H54 (cell line): ENCODE measurements at regions not wholly inside any gene's neighbourhood (a gene's known extent, or its start where the extent isn't known, plus 50 kb on each side); places are given as distances from the start of the nearest gene placed in this dataset.

ENCODE experiments used
- DNase-seq: peaks from one replicate; pipeline ENCODE4 v3.0.0; 2011; ENCODE audit warnings: low spot score, mixed read lengths; ENCODE audit not compliant: insufficient read length
- FAIRE-seq: peaks from 3 replicates; lab custom pipeline; 2011; peaks lifted over from hg19 to GRCh38; lab: Jason Lieb, UNC
- POLR2A ChIP-seq: IDR thresholded peaks from 2 replicates; pipeline ENCODE4 v1.6.1; 2011; ENCODE audit warnings: low read depth, mild to moderate bottlenecking, low read length

DNA sequence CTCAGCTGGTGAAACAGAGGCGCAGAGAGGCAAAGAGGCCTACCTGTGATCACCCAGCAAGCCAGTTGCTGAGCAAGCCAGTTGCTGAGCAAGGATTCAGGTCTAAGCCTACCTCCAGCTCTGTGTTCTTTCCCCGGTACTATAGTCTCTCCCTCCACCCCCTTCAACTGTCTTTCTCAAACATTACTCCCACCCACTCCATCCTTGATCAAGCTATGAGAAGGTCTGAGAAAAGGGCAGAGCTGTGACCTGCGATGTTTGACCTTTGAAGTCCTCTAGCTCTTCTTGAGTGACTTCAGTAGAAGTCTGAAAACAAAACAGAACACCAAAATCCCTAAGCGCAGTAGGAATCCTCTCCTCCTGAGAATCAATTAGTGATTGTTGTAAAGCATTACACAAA lies 665.2 kb upstream of the ID2 start:
- FAIRE-seq (no peak), DNase-seq (no peak)
- TF ChIP-seq POLR2A = no peak

DNA sequence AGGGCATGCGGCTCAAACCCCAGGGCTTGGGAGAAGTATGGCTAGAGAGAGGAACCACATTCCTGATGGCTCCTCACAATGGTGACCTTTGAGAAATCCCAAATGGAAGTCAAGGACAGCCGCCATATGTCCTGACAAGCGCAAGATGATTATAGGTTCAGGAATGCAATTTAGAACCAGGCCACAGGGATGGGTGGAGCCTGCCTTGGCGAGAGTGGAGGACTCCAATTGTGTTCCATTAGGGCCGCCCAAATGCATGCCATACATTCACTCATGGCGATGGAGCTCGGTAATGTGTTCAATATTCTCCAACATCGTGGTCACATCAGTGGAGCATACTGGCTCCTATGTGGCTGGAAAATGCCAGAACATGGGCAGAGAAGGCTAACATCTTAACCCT lies 662.9 kb upstream of the ID2 start:
- no peak for TF ChIP-seq POLR2A
- FAIRE-seq (no peak), DNase-seq (no peak)

DNA sequence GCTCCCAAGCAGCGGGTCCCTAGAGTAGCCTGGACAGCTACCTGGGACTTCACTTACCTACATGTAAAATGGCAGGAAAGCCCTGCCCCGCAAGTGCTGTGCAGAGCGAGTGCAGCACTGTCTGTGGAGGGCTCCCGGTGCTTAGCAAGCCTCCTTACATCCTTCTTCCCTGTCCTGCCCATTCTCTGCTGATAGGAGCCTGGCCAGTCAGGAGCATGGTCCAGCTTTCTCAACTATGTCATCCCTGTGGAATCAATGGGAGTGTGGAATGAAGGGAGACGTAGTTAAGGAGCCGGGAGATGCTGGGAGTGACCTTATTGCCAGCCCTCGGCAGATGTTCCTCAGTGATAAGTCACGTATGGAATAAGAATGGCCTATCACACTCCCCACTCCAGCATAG lies 661.9 kb upstream of the ID2 start:
- DNase-seq = no peak
- no peak for TF ChIP-seq POLR2A
- FAIRE-seq = no peak

DNA sequence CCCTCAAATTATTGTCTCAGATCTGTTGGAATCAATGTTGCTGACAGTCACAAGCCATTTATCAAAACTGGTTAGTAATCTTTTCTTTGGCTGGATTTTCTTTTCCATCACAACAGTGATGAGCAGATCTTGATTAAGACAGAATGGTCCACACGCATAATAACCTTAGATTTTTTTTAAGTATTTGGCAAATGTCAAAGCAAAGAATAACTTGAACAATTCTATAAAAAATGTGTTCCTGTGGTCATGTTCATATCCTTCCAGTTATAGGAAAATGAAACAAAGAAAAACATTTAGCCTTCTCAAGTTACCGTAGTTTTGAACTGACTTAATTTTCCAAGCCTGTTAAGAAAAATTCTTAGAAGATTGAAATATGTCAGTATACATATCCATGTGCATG lies 659.9 kb upstream of the ID2 start:
- FAIRE-seq (no peak), DNase-seq (no peak)
- TF ChIP-seq POLR2A = no peak

DNA sequence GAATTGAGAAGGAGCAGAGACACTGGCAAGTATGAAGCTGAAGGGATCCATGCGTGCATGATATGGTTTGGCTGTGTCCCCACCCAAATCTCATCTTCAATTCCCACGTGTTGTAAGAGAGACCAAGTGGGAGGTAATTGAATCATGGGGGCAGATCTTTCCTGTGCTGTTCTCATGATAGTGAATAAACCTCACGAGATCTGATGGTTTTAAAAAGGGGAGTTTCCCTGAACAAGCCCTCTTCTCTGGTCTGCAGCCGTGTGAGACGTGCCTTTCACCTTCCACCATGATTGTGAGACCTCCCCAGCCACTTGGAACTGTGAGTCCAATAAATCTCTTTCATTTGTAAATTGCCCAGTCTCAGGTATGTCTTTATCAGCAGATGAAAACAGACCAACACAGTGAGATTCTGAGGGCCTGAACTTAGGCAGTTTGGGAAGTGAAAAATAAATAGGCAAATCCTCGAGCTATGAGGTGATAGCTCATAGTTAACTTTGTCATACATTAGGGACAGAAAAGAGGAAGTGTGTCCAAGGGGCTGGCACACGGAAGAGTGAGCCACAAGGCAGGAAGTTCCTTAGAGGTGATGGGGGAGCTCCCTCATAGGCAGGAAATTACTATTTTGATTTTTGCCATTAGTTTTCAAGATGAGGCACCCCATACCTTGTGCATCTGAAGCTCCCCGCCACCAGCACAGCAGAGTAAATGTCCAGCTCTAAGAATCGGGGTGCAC lies 658.8 kb upstream of the ID2 start:
- TF ChIP-seq POLR2A = no peak
- DNase-seq (no peak), FAIRE-seq (no peak)

DNA sequence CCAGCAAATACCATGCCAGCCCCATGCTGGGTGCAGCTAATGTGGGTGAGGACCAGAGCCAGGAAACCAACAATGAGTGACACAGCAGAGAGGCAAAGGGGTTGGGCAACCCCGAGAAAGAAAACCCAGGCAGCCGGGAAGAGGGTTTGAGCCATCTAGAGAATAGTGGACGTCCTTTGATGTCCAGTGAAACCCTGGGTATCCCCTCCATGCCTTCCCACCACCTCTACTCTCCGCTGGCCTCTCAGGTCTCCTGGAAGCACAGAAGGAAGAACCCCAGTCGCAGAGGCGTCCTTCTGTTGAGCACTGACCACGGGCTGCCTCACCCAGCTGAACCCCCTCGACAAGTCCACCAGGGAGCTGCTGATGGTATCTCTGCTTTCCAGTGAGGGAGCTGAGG lies 657.4 kb upstream of the ID2 start:
- no peak for FAIRE-seq
- no peak for TF ChIP-seq POLR2A

DNA sequence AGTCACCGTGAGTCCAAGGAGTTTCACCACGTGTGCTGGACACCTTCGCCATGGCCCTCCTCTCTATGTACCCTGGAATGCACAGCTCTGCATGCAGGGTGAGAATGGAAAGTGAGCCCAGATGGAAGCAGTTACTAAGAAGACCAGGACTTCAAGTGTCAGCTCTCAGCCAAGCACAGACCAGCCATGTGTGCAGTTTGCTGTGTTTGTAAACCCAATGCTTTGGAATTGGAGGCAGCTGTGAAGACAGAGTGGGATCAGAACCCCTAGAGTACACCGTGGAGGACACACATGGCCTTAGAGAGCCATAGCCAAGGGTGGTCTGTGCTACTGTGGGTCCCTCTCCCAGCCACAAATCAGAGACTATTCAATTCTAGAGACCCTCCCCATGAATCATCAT lies 655.5 kb upstream of the ID2 start:
- FAIRE-seq (no peak), DNase-seq (no peak)
- no peak for TF ChIP-seq POLR2A

More for the DNA sequence above, 657.4 kb upstream of the ID2 start:
- DNase-seq = no peak

DNA sequence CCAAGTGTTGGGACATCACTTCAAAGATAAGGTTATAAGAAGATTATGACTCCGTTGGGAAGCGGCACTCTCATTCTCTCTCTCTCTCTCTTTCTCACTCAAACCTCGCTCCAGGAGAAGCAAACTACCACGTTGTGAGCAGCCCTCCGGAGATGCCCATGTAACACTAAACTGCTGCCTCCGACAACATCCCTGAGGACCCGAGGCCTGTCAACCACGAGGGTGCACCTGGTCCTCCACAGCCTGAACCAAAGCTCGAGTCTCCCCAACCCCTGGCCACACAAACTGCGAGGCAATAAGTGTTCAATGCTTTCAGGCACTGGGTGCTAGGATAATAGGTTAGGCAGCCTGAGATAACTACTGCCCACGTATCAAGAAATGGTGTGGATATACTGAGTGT lies 654.5 kb upstream of the ID2 start:
- FAIRE-seq (no peak), DNase-seq (no peak)
- no peak for TF ChIP-seq POLR2A

DNA sequence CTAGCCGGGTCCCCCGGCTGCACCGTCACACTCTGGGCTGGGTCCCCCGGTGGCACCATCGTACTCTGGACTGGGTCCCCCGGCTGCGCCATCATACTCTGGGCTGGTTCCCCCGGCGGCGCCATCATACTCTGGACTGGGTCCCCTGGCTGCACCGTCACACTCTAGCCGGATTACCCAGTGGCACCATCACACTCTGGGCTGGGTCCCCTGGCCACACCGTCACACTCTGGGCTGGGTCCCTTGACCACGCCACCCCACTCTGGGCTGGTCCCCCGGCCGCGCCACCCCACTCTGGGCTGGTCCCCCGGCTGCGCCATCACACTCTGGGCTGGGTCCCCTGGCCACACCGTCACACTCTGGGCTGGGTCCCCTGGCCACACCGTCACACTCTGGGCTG lies 653.8 kb upstream of the ID2 start:
- TF ChIP-seq POLR2A = no peak
- no peak for FAIRE-seq
- no peak for DNase-seq

DNA sequence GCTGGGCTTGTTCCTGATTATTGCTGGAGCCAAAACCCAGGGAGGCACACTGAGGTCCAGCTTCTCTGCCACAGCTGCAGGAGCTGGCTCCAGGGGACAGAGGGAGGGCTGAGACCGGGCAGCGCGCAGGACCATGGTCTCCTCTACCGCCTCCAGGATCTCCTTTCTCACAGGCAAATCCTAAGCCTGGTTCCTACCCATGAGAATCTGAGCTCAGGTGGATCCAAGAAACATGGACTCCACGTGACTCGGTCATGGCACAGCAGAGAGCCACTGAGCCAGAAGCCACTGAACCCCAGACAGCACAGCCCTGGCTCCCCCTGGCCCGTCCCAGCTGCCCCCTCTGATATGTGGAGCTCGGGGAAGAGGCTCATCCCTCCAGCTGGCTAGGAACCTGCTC lies 653.4 kb upstream of the ID2 start:
- no peak for TF ChIP-seq POLR2A
- no peak for DNase-seq
- FAIRE-seq = no peak

DNA sequence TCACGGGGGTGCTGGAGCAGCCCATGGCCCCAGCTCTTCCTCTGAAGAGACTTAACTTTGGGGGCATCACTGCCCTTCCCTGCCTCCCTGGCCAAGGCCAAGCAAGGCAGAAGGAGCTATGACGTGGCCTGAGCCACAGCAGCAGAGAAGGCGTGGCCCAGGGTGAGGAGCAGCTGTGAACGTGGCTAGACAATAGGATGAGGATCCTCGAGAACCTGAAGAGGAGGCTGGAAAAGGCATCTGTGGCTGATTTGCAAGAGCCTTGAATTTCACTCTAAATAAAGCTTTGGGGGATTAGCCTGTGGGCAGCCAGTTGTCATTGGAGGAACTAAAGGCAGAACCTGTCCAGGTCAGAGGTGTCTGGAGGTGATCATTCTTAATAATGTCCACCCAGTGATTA lies 652.9 kb upstream of the ID2 start:
- DNase-seq (no peak), FAIRE-seq (no peak)
- TF ChIP-seq POLR2A = no peak

DNA sequence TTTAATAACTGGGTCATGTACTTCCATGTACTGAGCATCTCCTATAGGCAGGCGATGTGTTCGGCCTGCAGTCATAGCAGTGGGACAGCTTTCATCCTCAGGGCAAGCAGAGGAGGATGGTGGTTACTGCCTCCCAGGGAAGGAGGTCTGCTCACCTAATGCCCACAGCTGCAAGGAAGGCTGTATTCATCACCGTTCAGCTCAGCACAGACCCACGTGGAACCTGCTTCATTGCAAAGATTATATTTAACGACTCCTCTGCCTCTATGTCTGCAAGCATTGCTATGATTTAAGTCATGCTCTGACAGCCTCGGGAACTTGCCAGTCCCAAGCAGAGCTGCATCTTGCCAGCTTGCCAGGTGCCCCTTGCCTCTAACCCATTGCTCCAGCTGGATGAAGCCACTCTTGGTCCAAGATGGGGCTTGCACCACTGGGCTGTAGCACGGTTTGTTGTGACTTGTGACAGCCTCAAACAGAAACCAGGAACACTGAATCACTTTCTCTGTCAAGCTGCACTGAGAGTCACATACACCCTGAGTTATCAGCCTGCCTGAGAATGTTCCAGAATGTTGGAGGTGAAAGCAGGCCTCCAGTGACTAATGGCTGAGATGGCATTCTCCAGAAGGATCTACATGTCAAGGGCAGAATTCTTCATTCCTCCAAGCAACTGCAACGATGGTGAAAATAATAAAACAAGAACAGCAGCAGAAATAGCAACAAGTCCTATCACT lies 651.1 kb upstream of the ID2 start:
- DNase-seq (no peak), FAIRE-seq (no peak)
- TF ChIP-seq POLR2A = no peak

DNA sequence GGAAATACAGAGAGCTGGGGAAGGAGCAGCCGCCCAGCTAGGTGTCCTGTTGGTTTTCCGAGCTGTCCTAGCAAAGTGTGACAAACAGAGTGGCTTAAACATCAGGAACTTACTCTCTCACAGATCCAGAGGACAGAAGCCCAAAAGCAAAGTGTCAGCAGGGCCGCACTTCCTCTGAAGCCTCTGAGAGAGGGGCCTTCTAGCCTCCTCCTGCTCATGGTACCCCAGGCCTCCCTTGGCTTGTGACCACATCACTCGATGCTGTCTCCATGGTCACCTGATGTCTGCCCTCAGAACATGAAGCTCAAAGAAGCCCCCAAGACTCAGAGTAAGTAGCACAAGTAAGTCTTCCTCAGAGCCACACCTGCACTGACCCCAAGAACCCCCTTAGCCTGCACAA lies 650.5 kb upstream of the ID2 start:
- DNase-seq (no peak), FAIRE-seq (no peak)
- TF ChIP-seq POLR2A = no peak

DNA sequence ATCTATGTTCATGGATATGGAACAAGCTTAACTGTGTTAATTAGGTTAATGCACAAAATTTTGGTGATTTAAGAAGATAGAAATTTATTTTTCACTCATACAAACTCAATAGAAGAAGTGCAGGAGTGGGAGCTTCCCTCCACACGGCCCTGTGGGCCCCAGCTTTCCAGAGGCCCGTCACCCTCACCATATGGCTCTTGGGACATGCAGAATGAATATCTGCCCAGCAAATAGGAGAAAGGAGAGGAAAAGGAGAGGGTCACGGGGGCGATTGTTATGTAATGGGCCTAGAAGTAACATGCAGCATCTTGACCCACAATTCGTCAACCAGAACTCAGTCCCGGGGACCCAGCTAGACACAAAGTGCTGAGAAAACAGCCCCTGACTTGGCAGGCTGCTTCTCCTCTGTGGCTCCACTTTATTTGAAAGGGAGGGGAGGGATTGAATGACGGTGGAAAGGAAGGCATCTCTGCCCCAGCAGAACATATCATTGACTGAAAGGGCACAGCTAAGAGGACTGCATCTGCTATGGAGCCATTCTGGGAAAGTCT lies 648.2 kb upstream of the ID2 start:
- FAIRE-seq = no peak
- no peak for TF ChIP-seq POLR2A
- DNase-seq = no peak

DNA sequence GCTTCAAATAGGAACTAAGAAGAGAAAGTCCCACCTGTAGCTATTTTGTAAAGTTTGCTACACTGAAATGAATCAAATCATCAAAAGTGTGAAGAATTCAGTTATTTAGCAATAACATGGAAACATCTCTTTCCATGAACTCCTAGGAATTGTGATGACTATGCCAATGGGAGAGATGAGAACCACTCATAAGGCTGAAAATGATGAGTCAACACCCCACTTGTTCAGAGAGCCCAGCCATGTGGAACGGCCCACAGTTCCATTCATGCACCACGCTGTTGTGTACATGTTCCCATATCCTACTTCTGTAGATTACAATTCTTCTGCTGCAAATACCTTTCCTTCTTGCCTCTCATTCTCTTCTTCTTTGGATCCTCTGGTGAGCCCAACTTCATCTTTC lies 645.5 kb upstream of the ID2 start:
- FAIRE-seq (no peak), DNase-seq (no peak)

More for the DNA sequence above, 645.5 kb upstream of the ID2 start:
- TF ChIP-seq POLR2A = no peak
